DND-41 (cell line): ENCODE measurements at regions not wholly inside any gene's neighbourhood (a gene's known extent, or its start where the extent isn't known, plus 50 kb on each side); places are given as distances from the start of the nearest gene placed in this dataset.

Experiments used
- ATAC-seq: fragments of 200-7000 bp; cut with Tn5 transposase; 3 replicates; pipeline ENCODE4 v1.9.1; 2021; ENCODE audit warnings: low read depth; ENCODE audit not compliant: insufficient read depth
- DNase-seq: peaks from one replicate; pipeline ENCODE4 v3.0.0-alpha.2; 2020
- H2AFZ ChIP-seq: 2 replicates; pipeline ENCODE4 v1.6.0; 2012; ENCODE audit warnings: low read depth, low read length
- H3K27ac ChIP-seq: 2 replicates; pipeline ENCODE4 v1.5.1; 2012; ENCODE audit warnings: low read length, inconsistent platforms
- H3K27me3 ChIP-seq: fragments of 200-600 bp; sonication (generic); 2 replicates; pipeline ENCODE4 v1.6.0; 2012; ENCODE audit warnings: low read length, mild to moderate bottlenecking, inconsistent platforms; ENCODE audit not compliant: insufficient read depth, poor library complexity
- H3K36me3 ChIP-seq: 2 replicates; pipeline ENCODE4 v1.5.1; 2012; ENCODE audit warnings: low read length, inconsistent platforms; ENCODE audit not compliant: insufficient read depth
- H3K4me1 ChIP-seq: 2 replicates; pipeline ENCODE4 v1.5.1; 2012; ENCODE audit warnings: mild to moderate bottlenecking, low read length; ENCODE audit not compliant: insufficient read depth
- H3K4me2 ChIP-seq: 2 replicates; pipeline ENCODE4 v1.6.0; 2012; ENCODE audit warnings: mild to moderate bottlenecking, moderate library complexity, low read length, inconsistent platforms; ENCODE audit not compliant: insufficient read depth
- H3K4me3 ChIP-seq, 2 experiments: fragments of 200-600 bp in 1 of 2; shearing (Covaris generic) in 1 of 2; 2 replicates each; pipeline ENCODE4 v1.5.1; 2012 to 2016; ENCODE audit warnings: inconsistent platforms in 2 of 2, low read length in 2 of 2, mild to moderate bottlenecking in 2 of 2, low read depth in 1 of 2, moderate library complexity in 1 of 2
- H3K79me2 ChIP-seq: 2 replicates; pipeline ENCODE4 v1.6.0; 2012; ENCODE audit warnings: low read length, inconsistent platforms; ENCODE audit not compliant: insufficient read depth
- H3K9ac ChIP-seq: 2 replicates; pipeline ENCODE4 v1.6.0; 2012; ENCODE audit warnings: low read depth, mild to moderate bottlenecking, inconsistent platforms, low read length, moderate library complexity
- H3K9me3 ChIP-seq: 2 replicates; pipeline ENCODE4 v1.5.1; 2012; ENCODE audit warnings: low read length, moderate library complexity, mild to moderate bottlenecking, inconsistent platforms; ENCODE audit not compliant: insufficient read depth, severe bottlenecking
- H4K20me1 ChIP-seq: 2 replicates; pipeline ENCODE4 v1.6.0; 2012; ENCODE audit warnings: low read length; ENCODE audit not compliant: insufficient read depth
- EZH2 ChIP-seq: IDR thresholded peaks from 3 replicates; pipeline ENCODE4 v1.6.1; 2012; ENCODE audit warnings: borderline replicate concordance, low read depth, mild to moderate bottlenecking, moderate library complexity, low read length, inconsistent platforms; ENCODE audit not compliant: severe bottlenecking
- TF ChIP-seq, protein P1 (sequence below): IDR thresholded peaks from 2 replicates; pipeline ENCODE4 v1.5.1; 2012; ENCODE audit warnings: borderline replicate concordance, low read length, moderate library complexity, mild to moderate bottlenecking; ENCODE audit not compliant: poor library complexity, severe bottlenecking; ENCODE audit errors: extremely low read depth

- TF ChIP-seq, protein P1, sequence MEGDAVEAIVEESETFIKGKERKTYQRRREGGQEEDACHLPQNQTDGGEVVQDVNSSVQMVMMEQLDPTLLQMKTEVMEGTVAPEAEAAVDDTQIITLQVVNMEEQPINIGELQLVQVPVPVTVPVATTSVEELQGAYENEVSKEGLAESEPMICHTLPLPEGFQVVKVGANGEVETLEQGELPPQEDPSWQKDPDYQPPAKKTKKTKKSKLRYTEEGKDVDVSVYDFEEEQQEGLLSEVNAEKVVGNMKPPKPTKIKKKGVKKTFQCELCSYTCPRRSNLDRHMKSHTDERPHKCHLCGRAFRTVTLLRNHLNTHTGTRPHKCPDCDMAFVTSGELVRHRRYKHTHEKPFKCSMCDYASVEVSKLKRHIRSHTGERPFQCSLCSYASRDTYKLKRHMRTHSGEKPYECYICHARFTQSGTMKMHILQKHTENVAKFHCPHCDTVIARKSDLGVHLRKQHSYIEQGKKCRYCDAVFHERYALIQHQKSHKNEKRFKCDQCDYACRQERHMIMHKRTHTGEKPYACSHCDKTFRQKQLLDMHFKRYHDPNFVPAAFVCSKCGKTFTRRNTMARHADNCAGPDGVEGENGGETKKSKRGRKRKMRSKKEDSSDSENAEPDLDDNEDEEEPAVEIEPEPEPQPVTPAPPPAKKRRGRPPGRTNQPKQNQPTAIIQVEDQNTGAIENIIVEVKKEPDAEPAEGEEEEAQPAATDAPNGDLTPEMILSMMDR, result no peak
- TF ChIP-seq EZH2, result no peak
- no peak overlapping the region for H2AFZ ChIP-seq
- ATAC-seq, result no peak
- H3K4me2 ChIP-seq, result no peak overlapping the region
- no peak for DNase-seq
- H3K4me1 ChIP-seq, result no peaks in the 10 kb centered on the region
- H3K36me3 ChIP-seq, result no peaks in the 10 kb centered on the region
- no peak overlapping the region for H3K27ac ChIP-seq
- H3K27me3 ChIP-seq, result no peaks in the 10 kb centered on the region
- H3K4me3 ChIP-seq, result no peak overlapping the region
- H4K20me1 ChIP-seq, result no peaks in the 10 kb centered on the region
- no peaks in the 10 kb centered on the region for H3K79me2 ChIP-seq
- H3K9ac ChIP-seq, result no peak overlapping the region
- no peaks in the 10 kb centered on the region for H3K9me3 ChIP-seq
These were observed 144.9 kb upstream of the TCERG1L start for GRCh38 chr10:131456411-131456810.

- no peaks in the 10 kb centered on the region for H3K27me3 ChIP-seq
- H3K9me3 ChIP-seq, result no peaks in the 10 kb centered on the region
- H3K27ac ChIP-seq, result no peak overlapping the region
- no peak overlapping the region for H2AFZ ChIP-seq
- H3K4me3 ChIP-seq, result no peak overlapping the region
- H3K4me1 ChIP-seq, result no peaks in the 10 kb centered on the region
- no peaks in the 10 kb centered on the region for H4K20me1 ChIP-seq
- no peak for DNase-seq
- no peak overlapping the region for H3K4me2 ChIP-seq
- H3K36me3 ChIP-seq, result no peaks in the 10 kb centered on the region
- no peak for ATAC-seq
- TF ChIP-seq, protein P1, result no peak
- no peak for TF ChIP-seq EZH2
- H3K9ac ChIP-seq, result no peak overlapping the region
- no peaks in the 10 kb centered on the region for H3K79me2 ChIP-seq
These were observed 149.6 kb upstream of the TCERG1L start for GRCh38 chr10:131461093-131461492.

- H3K4me2 ChIP-seq, result no peak overlapping the region
- H3K36me3 ChIP-seq, result no peaks in the 10 kb centered on the region
- no peaks in the 10 kb centered on the region for H3K79me2 ChIP-seq
- ATAC-seq (no peak), DNase-seq (no peak)
- no peak overlapping the region for H2AFZ ChIP-seq
- H3K27ac ChIP-seq, result no peak overlapping the region
- no peak for TF ChIP-seq EZH2
- TF ChIP-seq, protein P1, result no peak
- no peaks in the 10 kb centered on the region for H3K27me3 ChIP-seq
- H3K9me3 ChIP-seq, result no peaks in the 10 kb centered on the region
- no peak overlapping the region for H3K4me3 ChIP-seq
- no peak overlapping the region for H3K9ac ChIP-seq
- H4K20me1 ChIP-seq, result no peaks in the 10 kb centered on the region
- H3K4me1 ChIP-seq, result no peaks in the 10 kb centered on the region
These were observed 153.3 kb upstream of the TCERG1L start for GRCh38 chr10:131464789-131465188.

GRCh38 chr10:131469551-131469950, 158.0 kb upstream of the TCERG1L start:
- Histone ChIP-seq H3K4me3 (no peak overlapping the region), H3K79me2 (no peaks in the 10 kb centered on the region), H3K27me3 (no peaks in the 10 kb centered on the region), H3K4me2 (no peak overlapping the region), H3K27ac (no peak overlapping the region), H4K20me1 (no peaks in the 10 kb centered on the region), H3K9me3 (no peaks in the 10 kb centered on the region), H3K9ac (no peak overlapping the region), H3K4me1 (no peaks in the 10 kb centered on the region), H3K36me3 (no peaks in the 10 kb centered on the region), H2AFZ (no peak overlapping the region)
- TF ChIP-seq EZH2, result no peak
- TF ChIP-seq, protein P1, result no peak
- DNase-seq, result no peak
- no peak for ATAC-seq
